ENCODE measurements at regions not wholly inside any gene's neighbourhood (a gene's known extent, or its start where the extent isn't known, plus 50 kb on each side); places are given as distances from the start of the nearest gene placed in this dataset.

DNA sequence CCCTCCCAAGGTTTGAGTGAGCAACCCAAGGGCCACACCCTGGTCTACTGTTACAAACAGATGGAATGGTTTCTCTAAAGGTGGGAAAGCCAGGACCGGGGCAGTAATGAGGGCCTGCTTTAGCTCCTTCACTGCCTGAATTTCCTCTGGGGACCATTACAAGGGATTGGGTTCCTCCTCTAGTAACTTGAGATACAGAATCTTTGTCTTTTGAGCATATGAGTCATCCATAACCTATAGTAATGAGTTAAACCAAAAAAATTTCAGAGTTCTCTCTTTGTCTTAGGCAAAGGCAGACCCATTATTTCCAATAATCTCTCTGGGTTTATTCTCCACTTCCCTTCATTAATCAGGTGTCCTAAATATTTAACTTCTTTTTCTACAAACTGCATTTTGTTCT lies 618.8 kb downstream of the HINT1 start:
- Mint-ChIP-seq H3K27me3 (ENCODE audit: low read depth, poor library complexity) (no peaks in the 10 kb centered on the region), H3K4me3 (no peak overlapping the region), H3K9me3 (peaks cover 55% of the 10 kb centered on the region), H3K27ac (no peak overlapping the region), H3K4me1 (peaks cover 8% of the 10 kb centered on the region), H3K36me3 (ENCODE audit: low read depth) (no peaks in the 10 kb centered on the region)
- TF ChIP-seq, protein P1, sequence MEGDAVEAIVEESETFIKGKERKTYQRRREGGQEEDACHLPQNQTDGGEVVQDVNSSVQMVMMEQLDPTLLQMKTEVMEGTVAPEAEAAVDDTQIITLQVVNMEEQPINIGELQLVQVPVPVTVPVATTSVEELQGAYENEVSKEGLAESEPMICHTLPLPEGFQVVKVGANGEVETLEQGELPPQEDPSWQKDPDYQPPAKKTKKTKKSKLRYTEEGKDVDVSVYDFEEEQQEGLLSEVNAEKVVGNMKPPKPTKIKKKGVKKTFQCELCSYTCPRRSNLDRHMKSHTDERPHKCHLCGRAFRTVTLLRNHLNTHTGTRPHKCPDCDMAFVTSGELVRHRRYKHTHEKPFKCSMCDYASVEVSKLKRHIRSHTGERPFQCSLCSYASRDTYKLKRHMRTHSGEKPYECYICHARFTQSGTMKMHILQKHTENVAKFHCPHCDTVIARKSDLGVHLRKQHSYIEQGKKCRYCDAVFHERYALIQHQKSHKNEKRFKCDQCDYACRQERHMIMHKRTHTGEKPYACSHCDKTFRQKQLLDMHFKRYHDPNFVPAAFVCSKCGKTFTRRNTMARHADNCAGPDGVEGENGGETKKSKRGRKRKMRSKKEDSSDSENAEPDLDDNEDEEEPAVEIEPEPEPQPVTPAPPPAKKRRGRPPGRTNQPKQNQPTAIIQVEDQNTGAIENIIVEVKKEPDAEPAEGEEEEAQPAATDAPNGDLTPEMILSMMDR (IDR thresholded peaks at IDR 0.05): no peak
- DNase-seq: no peak

- Mint-ChIP-seq H3K27me3 (ENCODE audit: low read depth, poor library complexity) (no peaks in the 10 kb centered on the region), H3K9me3 (peaks cover 55% of the 10 kb centered on the region), H3K4me3 (no peak overlapping the region), H3K36me3 (ENCODE audit: low read depth) (no peaks in the 10 kb centered on the region), H3K27ac (no peak overlapping the region), H3K4me1 (peaks cover 5% of the 10 kb centered on the region)
- DNase-seq: no peak
- TF ChIP-seq, protein P1 (IDR thresholded peaks at IDR 0.05): no peak
Observed at GRCh38 chr5:130545291-130545690, 619.8 kb downstream of the HINT1 start.

DNA sequence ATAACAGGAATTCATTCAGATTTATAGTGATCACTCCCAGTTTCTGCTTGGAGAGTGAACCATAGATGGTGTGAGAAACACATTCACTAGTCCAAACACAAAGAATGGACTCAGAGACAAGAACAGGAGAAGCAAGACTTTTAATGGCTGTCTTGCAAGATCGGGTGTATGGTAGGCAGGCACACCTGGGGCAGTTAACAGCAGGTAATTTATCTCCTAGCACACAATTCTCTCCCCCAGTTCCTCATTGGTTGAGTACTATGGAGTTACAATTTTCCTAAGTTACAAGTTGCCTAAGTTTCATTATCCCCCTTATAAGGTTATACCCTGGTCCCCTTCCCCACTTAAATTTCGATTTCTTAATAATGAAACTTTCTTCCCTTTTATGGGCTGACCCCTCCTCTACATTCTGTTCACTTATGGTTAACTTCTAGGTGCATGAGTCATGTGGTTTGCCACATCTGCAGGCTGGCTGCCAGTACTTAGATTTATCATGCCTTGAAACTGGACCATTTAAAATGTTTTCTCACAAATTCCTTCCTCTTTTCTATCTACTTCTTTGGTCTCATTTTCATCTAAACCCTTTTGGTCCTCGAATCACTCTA lies 623.3 kb downstream of the HINT1 start:
- Mint-ChIP-seq H3K9me3 (peaks cover 28% of the 10 kb centered on the region), H3K4me3 (no peak overlapping the region), H3K27me3 (ENCODE audit: low read depth, poor library complexity) (no peaks in the 10 kb centered on the region), H3K4me1 (no peaks in the 10 kb centered on the region), H3K36me3 (ENCODE audit: low read depth) (no peaks in the 10 kb centered on the region), H3K27ac (no peak overlapping the region)
- DNase-seq: no peak
- TF ChIP-seq, protein P1 (IDR thresholded peaks at IDR 0.05): no peak

DNA sequence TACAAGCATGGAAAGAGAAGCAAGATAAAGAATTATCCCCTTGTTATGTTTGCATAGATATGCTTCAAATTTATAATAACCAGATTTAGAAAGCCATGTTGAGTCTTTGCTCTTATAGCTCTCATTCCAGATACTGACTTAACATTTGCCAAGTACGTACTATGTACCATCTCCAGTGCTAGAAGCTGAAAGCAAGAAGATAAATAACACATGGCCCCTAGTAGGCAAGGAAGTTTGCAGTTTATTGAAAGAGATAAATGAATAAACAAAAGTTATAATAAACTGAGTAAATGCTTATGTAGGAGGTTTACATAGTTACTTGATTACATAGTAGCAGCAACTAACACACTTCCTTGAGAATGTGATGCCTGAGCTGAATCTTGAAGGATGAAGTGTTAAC lies 628.4 kb downstream of the HINT1 start:
- H3K4me1 Mint-ChIP-seq: no peaks in the 10 kb centered on the region
- H3K36me3 Mint-ChIP-seq (ENCODE audit: low read depth): no peaks in the 10 kb centered on the region
- no peaks in the 10 kb centered on the region for H3K9me3 Mint-ChIP-seq
- no peaks in the 10 kb centered on the region for H3K27me3 Mint-ChIP-seq (ENCODE audit: low read depth, poor library complexity)
- no peak overlapping the region for H3K4me3 Mint-ChIP-seq
- H3K27ac Mint-ChIP-seq: no peak overlapping the region
- TF ChIP-seq, protein P1 (IDR thresholded peaks at IDR 0.05): no peak
- no peak for DNase-seq

- Mint-ChIP-seq H3K36me3 (ENCODE audit: low read depth) (no peaks in the 10 kb centered on the region), H3K9me3 (no peaks in the 10 kb centered on the region), H3K4me1 (no peaks in the 10 kb centered on the region), H3K4me3 (no peak overlapping the region), H3K27ac (no peak overlapping the region), H3K27me3 (ENCODE audit: low read depth, poor library complexity) (no peaks in the 10 kb centered on the region)
- TF ChIP-seq, protein P1 (IDR thresholded peaks at IDR 0.05): no peak
- DNase-seq: no peak
Observed at GRCh38 chr5:130532786-130533185, 628.5 kb downstream of the CHSY3 start.
